NCI-H82 (cell line): ENCODE measurements at regions not wholly inside any gene's neighbourhood (a gene's known extent, or its start where the extent isn't known, plus 50 kb on each side); places are given as distances from the start of the nearest gene placed in this dataset.

Source experiments
- DNase-seq: peaks from one replicate; lab custom pipeline; 2025; lab: John Stamatoyannopoulos, UW

DNA sequence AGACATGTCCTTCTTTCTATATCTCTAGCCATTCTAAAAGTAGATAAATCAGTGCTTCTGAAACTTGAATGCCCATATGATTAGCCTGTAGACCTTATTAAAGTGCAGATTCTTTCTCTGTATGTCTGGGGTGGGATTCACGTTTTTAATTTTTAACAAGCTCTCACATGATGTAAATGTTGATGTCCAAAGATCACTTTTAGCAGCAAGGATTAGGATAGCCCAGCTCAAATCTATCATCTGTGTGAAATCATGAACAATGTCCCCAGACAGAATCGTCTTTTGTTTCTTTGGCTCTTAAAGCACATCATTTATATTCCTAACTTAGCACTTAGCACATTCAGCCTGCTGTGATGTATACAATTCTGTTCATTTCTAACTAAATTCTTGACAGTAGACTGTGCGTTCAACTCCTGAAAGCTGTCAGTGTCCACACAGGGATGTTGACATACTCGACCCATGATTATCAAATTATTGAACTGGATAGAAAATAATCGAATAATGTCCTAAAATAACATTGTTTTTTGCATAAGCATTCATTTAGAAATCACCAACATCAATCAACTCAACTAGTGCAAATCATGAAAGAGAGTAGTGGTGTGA, 102.1 kb upstream of the MLIP start:
- no peak for DNase-seq

GRCh38 chr6:54010340-54011276, 100.6 kb upstream of the MLIP start:
- peak; percentile 17 for DNase-seq

GRCh38 chr6:54011277-54011648, 100.0 kb upstream of the MLIP start:
- DNase-seq: no peak

GRCh38 chr6:54013966-54014365, 97.3 kb upstream of the MLIP start:
- no peak for DNase-seq

DNA sequence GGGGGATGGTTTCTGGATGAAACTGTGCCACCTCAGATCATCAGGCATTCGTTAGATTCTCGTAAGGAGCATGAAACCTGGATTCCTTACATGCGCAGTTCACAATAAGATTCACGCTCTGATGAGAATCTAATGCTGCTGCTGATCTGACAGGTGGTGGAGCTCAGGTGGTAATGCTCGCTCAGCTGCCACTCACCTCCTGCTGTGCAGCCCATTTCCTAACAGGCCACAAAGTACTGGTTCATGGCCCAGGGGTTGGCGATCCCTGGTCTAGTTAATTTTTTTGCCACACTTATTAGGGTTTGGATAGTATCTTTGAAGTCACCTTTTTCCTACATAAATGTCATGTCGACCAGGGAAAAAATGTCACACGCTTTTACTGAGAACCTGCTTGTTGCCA, 96.8 kb upstream of the MLIP start:
- DNase-seq: no peak

DNA sequence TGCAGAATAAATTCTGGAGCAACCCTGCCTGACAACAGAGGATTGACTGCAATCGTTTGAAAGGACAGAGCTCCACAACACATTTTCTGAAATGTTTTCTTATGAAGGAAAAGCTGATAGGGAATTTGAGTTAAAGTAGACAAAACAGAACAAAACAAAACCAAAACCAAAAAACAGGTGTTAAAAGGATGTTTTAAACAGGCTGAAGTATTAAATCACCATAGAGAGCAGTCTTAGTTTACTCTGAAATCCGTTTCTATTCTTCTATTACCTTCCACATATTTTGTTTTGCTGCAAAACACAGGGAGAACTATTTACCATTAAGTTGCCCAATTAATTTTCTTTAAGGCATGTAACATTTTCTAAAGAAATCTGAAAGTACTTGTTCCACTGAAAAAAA, 93.4 kb upstream of the MLIP start:
- DNase-seq: no peak

GRCh38 chr6:54018722-54019121, 92.5 kb upstream of the MLIP start:
- DNase-seq: no peak

DNA sequence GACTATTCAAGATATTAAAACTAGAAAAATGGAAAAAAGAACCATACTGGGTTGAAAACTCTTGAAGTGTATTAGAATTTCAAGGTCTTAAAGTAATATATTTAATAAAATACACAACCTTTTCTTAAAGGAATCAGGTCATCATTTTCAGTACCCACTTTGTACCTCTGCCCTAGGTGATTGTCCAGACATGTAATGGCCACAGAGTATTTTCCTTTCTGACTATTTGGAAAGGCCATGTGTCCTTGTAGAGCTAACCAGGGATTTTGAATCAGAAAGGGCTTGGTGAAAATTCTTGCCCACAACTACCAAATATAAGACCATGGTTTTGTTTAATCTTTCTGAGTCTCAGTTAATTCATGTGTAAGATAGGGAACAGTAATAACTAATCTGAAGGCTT, 91.4 kb upstream of the MLIP start:
- DNase-seq: no peak

DNA sequence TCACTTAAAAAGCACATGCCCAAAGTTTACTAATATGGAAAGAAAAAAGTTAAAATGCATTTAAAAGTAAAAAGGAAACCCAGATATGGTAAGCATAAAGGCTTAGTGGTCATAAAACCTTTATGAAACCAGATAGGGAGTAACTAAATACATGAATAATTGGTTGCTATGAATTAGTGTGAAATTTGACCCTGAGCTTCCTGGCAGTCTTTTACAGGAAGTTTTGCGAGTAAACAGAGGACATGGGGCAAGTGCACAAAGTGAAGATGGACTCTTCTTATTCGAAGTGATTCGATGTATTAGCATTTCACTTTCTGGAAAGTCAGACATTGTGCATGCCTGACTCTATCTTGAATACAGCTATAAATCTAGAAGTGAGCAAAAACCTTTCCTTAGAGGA, 90.9 kb upstream of the MLIP start:
- DNase-seq: no peak

DNA sequence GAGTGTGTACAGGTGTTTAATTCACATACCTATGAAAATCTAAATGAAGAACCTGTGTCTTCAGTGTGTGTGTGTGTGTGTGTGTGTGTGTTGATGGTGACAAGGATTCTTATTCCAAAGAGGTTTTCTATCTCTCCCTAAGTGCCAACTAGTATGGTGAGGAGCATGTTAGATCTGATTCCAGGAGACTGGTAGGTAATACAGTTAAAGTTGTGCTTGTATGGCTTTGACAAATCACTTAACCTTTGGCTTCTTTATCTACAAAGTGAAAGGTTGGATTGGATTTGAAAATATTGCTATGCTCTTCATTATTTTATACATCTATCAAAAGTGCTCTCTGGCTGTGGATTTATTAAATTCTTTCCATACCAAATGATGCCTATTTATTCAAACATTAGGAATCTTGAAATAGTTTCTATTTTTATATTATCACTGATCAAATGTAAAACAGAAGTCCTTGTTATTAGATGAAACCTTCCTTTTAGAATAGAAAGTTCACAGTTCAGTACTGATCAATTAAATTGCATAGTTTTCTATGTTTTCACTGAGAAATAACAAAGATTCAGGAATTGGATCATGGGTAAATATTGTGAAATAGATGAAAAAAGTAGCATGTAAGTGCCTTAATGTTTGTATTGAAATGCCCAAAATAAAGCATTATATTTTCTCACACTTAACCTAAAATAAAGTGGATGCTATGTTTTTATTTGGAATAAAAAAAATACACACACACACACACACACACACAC, 84.4 kb upstream of the MLIP start:
- DNase-seq: no peak

GRCh38 chr6:54028170-54028569, 83.1 kb upstream of the MLIP start:
- no peak for DNase-seq

DNA sequence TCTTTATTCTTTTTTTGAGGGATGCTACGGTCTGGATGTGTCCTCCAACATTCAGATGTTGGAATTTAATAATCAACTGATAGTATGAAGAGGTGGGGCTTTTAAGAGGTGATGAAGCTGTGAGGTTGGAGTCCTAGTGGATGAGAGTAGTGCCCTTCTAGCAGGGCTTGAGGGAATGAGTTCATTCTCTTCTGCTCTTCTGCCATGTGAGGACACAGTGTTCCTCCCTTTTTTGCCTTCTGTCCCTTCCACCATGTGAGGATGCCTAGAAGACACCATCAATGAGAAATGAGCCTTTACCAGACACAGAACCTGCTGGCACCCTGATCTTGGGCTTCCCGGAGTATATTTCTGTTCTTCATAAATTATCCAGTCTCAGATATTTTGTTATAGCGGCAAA, 82.1 kb upstream of the MLIP start:
- no peak for DNase-seq

DNA sequence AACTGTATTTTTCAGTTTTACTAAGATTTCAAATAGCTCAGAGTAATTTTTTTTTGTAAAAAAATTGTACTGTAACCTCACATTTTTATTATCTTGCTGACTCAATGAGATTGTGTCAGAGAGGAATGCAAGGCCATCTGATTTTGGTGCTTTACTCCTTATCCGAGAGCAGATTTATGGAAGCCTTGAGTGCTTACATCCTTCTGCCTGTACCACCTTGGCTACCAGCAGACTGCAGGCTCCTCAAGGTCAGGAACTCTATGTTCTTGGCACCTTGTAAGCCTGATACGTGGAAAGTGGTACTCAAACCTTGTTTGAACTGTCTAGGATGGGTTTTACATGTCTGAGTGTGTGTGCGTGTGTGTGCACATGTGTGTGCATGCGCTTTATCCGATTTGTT, 80.1 kb upstream of the MLIP start:
- no peak for DNase-seq

- no peak for DNase-seq
Observed at GRCh38 chr6:54037277-54037779, 73.9 kb upstream of the MLIP start.

- no peak for DNase-seq
Observed at GRCh38 chr6:54040545-54040944, 70.7 kb upstream of the MLIP start.

DNA sequence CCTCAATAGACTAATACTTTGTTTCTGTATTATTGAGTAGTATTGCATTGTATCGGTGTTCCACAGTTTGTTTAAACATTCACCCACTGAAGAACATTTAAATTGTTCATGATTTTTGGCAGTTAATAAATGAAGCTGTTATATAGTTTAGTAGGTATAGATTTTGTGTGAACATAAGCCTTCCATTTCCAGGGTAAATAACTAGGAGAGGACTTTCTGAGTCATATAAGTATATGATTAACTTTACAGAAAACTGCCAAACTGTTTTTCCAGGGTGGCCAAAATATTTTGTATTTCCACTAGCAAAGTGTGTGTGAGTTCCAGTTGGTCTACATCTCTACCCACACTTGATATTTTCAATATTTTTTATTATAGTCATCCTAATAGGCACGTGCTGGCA, 70.0 kb upstream of the MLIP start:
- no peak for DNase-seq

GRCh38 chr6:54043360-54043759, 67.9 kb upstream of the MLIP start:
- no peak for DNase-seq

DNA sequence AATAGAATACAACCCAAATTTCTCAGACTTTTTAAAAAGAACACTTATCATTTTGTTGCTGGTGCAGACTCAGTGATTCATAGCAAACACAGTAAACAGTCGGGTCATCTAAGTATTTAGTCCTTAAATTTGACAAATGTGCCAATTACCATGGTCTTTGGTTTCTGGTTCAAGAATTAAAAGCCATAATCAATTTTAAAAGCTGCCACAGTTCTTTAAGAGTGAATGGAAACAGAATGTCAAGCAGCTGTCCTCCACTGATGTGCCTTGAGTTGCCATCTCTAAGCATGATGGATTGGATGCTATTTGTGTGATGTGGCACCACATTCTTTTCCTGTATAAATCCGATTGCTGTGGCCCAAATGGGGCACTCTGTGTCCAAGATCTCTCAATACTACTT, 67.2 kb upstream of the MLIP start:
- DNase-seq: peak; percentile 43

DNA sequence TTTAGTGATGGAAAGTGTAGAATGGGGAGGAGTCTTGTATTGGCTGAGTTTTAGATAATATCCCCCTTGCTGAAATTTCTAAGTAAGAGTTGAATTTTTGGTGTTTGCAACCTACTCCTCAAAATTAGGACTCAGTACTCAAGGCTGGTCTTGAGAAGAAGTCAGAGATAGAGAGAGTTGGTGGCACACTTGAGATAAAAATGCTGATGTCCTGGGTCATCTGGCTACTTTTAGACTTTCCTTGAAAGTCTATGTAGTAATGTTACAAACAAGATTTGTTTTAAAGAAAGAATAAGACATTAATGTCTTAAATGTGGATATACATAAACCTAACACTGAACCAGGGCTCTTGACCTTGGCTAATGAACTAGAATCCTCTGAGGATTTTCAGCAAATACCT, 62.5 kb upstream of the MLIP start:
- no peak for DNase-seq

GRCh38 chr6:54050750-54051149, 60.5 kb upstream of the MLIP start:
- no peak for DNase-seq

GRCh38 chr6:54053881-54054391, 57.3 kb upstream of the MLIP start:
- no peak for DNase-seq

- no peak for DNase-seq
Observed at GRCh38 chr6:54056105-54056504, 55.1 kb upstream of the MLIP start.

DNA sequence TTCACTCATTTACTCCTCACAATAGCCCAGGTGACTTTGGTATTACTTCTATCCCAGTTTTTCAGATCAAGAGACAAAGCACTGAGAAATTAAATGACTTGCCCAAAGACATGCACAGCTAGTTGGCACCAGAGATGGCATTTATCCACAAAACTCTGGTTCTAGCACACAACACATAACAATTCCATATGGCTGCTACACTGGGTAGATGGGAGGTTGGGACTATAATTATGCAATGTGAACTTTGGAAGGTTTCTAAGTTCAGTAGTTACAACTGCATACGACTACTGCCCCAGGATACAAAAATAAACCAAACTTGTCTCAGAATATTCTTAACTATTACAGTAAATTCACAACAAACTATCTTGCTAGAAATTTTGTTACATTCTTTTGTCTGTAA, 54.2 kb upstream of the MLIP start:
- DNase-seq: no peak
